T47D (cell line): ENCODE measurements at regions not wholly inside any gene's neighbourhood (a gene's known extent, or its start where the extent isn't known, plus 50 kb on each side); places are given as distances from the start of the nearest gene placed in this dataset.

Source experiments
- DNase-seq, 2 experiments: peaks; one replicate each; pipeline versions ENCODE4 v3.0.0 to v3.0.0-alpha.2; 2011 to 2012; ENCODE audit warnings: low read depth in 1 of 2, low spot score in 1 of 2
- JUND ChIP-seq: IDR thresholded peaks from 2 replicates; pipeline ENCODE4 v1.6.1; 2012; ENCODE audit warnings: low read depth
- in situ Hi-C: cut with HindIII; loops from 2 replicates; pipeline ENCODE4 v1.10.0; 2016; ENCODE audit warnings: low sequenced_read_pairs, low pct_unique_long_range_greater_than_20kb

GRCh38 chr13:73138638-73139491 is 80.1 kb downstream of the KLF5 start:
- DNase-seq: no peak
- TF ChIP-seq JUND: no peak
- in situ Hi-C loops: no loop called here

- in situ Hi-C loops: no loop called here
- no peak for TF ChIP-seq JUND
- no peak for DNase-seq
Measured at GRCh38 chr13:73138276-73138637, 79.5 kb downstream of the KLF5 start.

GRCh38 chr13:73136776-73137175 is 78.0 kb downstream of the KLF5 start:
- in situ Hi-C loops: no loop called here
- no peak for DNase-seq
- TF ChIP-seq JUND: no peak

- in situ Hi-C loops: no loop called here
- TF ChIP-seq JUND: no peak
- DNase-seq: peak in 1 of 2 experiments; percentile 72
Measured at GRCh38 chr13:73133531-73133930, 74.7 kb downstream of the KLF5 start.

- no peak for TF ChIP-seq JUND
- in situ Hi-C loops: no loop called here
Measured at GRCh38 chr13:73131247-73131646, 72.4 kb downstream of the KLF5 start.

GRCh38 chr13:73129023-73129422 is 70.2 kb downstream of the KLF5 start:
- in situ Hi-C loops: no loop called here
- no peak for DNase-seq
- TF ChIP-seq JUND: no peak

More at GRCh38 chr13:73131247-73131646, 72.4 kb downstream of the KLF5 start:
- DNase-seq: no peak
